Activated T-helper 2 cell treated with anti-CD3 and anti-CD28 coated beads, Interferon-gamma antibody, Interleukin-2, Interleukin-4, amounts not matched to agents 10 μg/mL and 5 μg/mL and 100 μg/mL, durations not matched to agents 14 hours and 24 hours and 36 hours (primary cell): ENCODE measurements at regions not wholly inside any gene's neighbourhood (a gene's known extent, or its start where the extent isn't known, plus 50 kb on each side); places are given as distances from the start of the nearest gene placed in this dataset.

Source experiments
- DNase-seq: peaks from one replicate; pipeline ENCODE4 v3.0.0; 2021; ENCODE audit warnings: low spot score
- H3K27ac Mint-ChIP-seq: one replicate; pipeline ENCODE4 v1.8.0; 2021; ENCODE audit warnings: mixed read lengths
- H3K27me3 Mint-ChIP-seq: one replicate; pipeline ENCODE4 v1.8.0; 2021; ENCODE audit warnings: low read depth, mixed read lengths
- H3K36me3 Mint-ChIP-seq: one replicate; pipeline ENCODE4 v1.8.0; 2021; ENCODE audit warnings: low read depth, mixed read lengths
- H3K4me1 Mint-ChIP-seq: one replicate; pipeline ENCODE4 v1.8.0; 2021; ENCODE audit warnings: low read depth, mixed read lengths
- H3K4me3 Mint-ChIP-seq: one replicate; pipeline ENCODE4 v1.8.0; 2021; ENCODE audit warnings: low read depth, mild to moderate bottlenecking, moderate library complexity, mixed read lengths
- H3K9me3 Mint-ChIP-seq: one replicate; pipeline ENCODE4 v1.8.0; 2021; ENCODE audit warnings: mixed read lengths
- intact Hi-C: fragments of 100-400 bp; cut with micrococcal nuclease; formaldehyde crosslinking; loops from one replicate; pipeline ENCODE4 v1.15.1; 2023

- intact Hi-C loops = loop anchor here (5.0 kb wide), 2 partner anchors 264 to 331 kb away; partner anchors contain the start of gene ZBTB14
Measured at GRCh38 chr18:5627776-5628511, 84.1 kb upstream of the EPB41L3 start.

GRCh38 chr18:5626130-5626880 is 82.5 kb upstream of the EPB41L3 start:
- Mint-ChIP-seq H3K27me3 (peaks cover 20% of the 10 kb centered on the region), H3K27ac (no peak overlapping the region), H3K36me3 (no peaks in the 10 kb centered on the region), H3K9me3 (no peaks in the 10 kb centered on the region), H3K4me1 (peaks cover 6% of the 10 kb centered on the region), H3K4me3 (no peak overlapping the region)
- intact Hi-C loops = loop anchor here (5.0 kb wide), 2 partner anchors 266 to 329 kb away; partner anchors contain the start of gene ZBTB14
- DNase-seq = no peak

More at GRCh38 chr18:5627776-5628511, 84.1 kb upstream of the EPB41L3 start:
- peaks cover 7% of the 10 kb centered on the region for H3K4me1 Mint-ChIP-seq
- H3K9me3 Mint-ChIP-seq = no peaks in the 10 kb centered on the region
- H3K27ac Mint-ChIP-seq = no peak overlapping the region
- peaks cover 29% of the 10 kb centered on the region for H3K27me3 Mint-ChIP-seq
- no peak for DNase-seq
- peak overlapping the region; percentile 43 for H3K4me3 Mint-ChIP-seq
- H3K36me3 Mint-ChIP-seq = no peaks in the 10 kb centered on the region

GRCh38 chr18:5625076-5625475 is 81.3 kb upstream of the EPB41L3 start:
- Mint-ChIP-seq H3K27ac (no peak overlapping the region), H3K9me3 (no peaks in the 10 kb centered on the region), H3K36me3 (no peaks in the 10 kb centered on the region), H3K4me3 (no peak overlapping the region), H3K27me3 (peaks cover 13% of the 10 kb centered on the region), H3K4me1 (peaks cover 5% of the 10 kb centered on the region)
- intact Hi-C loops = loop anchor here (5.0 kb wide), 2 partner anchors 267 to 328 kb away; partner anchors contain the start of gene ZBTB14
- DNase-seq = no peak

GRCh38 chr18:5622905-5623304 is 79.1 kb upstream of the EPB41L3 start:
- no peaks in the 10 kb centered on the region for H3K36me3 Mint-ChIP-seq
- H3K27me3 Mint-ChIP-seq = peaks cover 8% of the 10 kb centered on the region
- intact Hi-C loops = no loop called here
- peaks cover under 1% of the 10 kb centered on the region for H3K4me1 Mint-ChIP-seq
- H3K9me3 Mint-ChIP-seq = no peaks in the 10 kb centered on the region
- H3K4me3 Mint-ChIP-seq = no peak overlapping the region
- no peak overlapping the region for H3K27ac Mint-ChIP-seq
- no peak for DNase-seq

- H3K9me3 Mint-ChIP-seq = no peaks in the 10 kb centered on the region
- no peak overlapping the region for H3K27ac Mint-ChIP-seq
- intact Hi-C loops = no loop called here
- H3K4me3 Mint-ChIP-seq = no peak overlapping the region
- peaks cover 4% of the 10 kb centered on the region for H3K27me3 Mint-ChIP-seq
- H3K4me1 Mint-ChIP-seq = no peaks in the 10 kb centered on the region
- DNase-seq = no peak
- no peaks in the 10 kb centered on the region for H3K36me3 Mint-ChIP-seq
Measured at GRCh38 chr18:5620289-5620688, 76.5 kb upstream of the EPB41L3 start.

- Mint-ChIP-seq H3K9me3 (no peaks in the 10 kb centered on the region), H3K27ac (no peak overlapping the region), H3K4me3 (no peak overlapping the region), H3K4me1 (no peaks in the 10 kb centered on the region), H3K36me3 (no peaks in the 10 kb centered on the region), H3K27me3 (peaks cover 4% of the 10 kb centered on the region)
- no peak for DNase-seq
- intact Hi-C loops = no loop called here
Measured at GRCh38 chr18:5619376-5619775, 75.6 kb upstream of the EPB41L3 start.

- DNase-seq = no peak
- intact Hi-C loops = no loop called here
- Mint-ChIP-seq H3K4me1 (no peaks in the 10 kb centered on the region), H3K9me3 (no peaks in the 10 kb centered on the region), H3K27ac (no peak overlapping the region), H3K27me3 (peaks cover 3% of the 10 kb centered on the region), H3K36me3 (no peaks in the 10 kb centered on the region), H3K4me3 (no peak overlapping the region)
Measured at GRCh38 chr18:5618047-5618688, 74.4 kb upstream of the EPB41L3 start.

- Mint-ChIP-seq H3K36me3 (no peaks in the 10 kb centered on the region), H3K4me3 (no peak overlapping the region), H3K27ac (no peak overlapping the region), H3K9me3 (no peaks in the 10 kb centered on the region), H3K4me1 (no peaks in the 10 kb centered on the region), H3K27me3 (no peaks in the 10 kb centered on the region)
- intact Hi-C loops = no loop called here
- no peak for DNase-seq
Measured at GRCh38 chr18:5611221-5611620, 67.4 kb upstream of the EPB41L3 start.

- Mint-ChIP-seq H3K27ac (no peak overlapping the region), H3K36me3 (no peaks in the 10 kb centered on the region), H3K4me1 (no peaks in the 10 kb centered on the region), H3K9me3 (no peaks in the 10 kb centered on the region), H3K27me3 (no peaks in the 10 kb centered on the region), H3K4me3 (no peak overlapping the region)
- intact Hi-C loops = no loop called here
- DNase-seq = no peak
Measured at GRCh38 chr18:5608846-5609245, 65.0 kb upstream of the EPB41L3 start.

- no peaks in the 10 kb centered on the region for H3K27me3 Mint-ChIP-seq
- H3K36me3 Mint-ChIP-seq = no peaks in the 10 kb centered on the region
- H3K4me3 Mint-ChIP-seq = no peak overlapping the region
- no peaks in the 10 kb centered on the region for H3K9me3 Mint-ChIP-seq
- no peak for DNase-seq
- intact Hi-C loops = no loop called here
- no peak overlapping the region for H3K27ac Mint-ChIP-seq
- no peaks in the 10 kb centered on the region for H3K4me1 Mint-ChIP-seq
Measured at GRCh38 chr18:5606951-5607350, 63.2 kb upstream of the EPB41L3 start.

GRCh38 chr18:5604778-5605177 is 61.0 kb upstream of the EPB41L3 start:
- H3K27ac Mint-ChIP-seq = no peak overlapping the region

GRCh38 chr18:5603153-5603552 is 59.4 kb upstream of the EPB41L3 start:
- Mint-ChIP-seq H3K36me3 (no peaks in the 10 kb centered on the region), H3K27ac (no peak overlapping the region), H3K9me3 (no peaks in the 10 kb centered on the region), H3K4me3 (no peak overlapping the region), H3K27me3 (peaks cover 2% of the 10 kb centered on the region), H3K4me1 (no peaks in the 10 kb centered on the region)
- intact Hi-C loops = no loop called here
- no peak for DNase-seq

More at GRCh38 chr18:5604778-5605177, 61.0 kb upstream of the EPB41L3 start:
- Mint-ChIP-seq H3K9me3 (no peaks in the 10 kb centered on the region), H3K36me3 (no peaks in the 10 kb centered on the region), H3K4me1 (no peaks in the 10 kb centered on the region), H3K27me3 (no peaks in the 10 kb centered on the region), H3K4me3 (no peak overlapping the region)
- DNase-seq = no peak
- intact Hi-C loops = no loop called here

GRCh38 chr18:5601188-5601624 is 57.4 kb upstream of the EPB41L3 start:
- Mint-ChIP-seq H3K4me1 (no peaks in the 10 kb centered on the region), H3K27ac (no peak overlapping the region), H3K9me3 (no peaks in the 10 kb centered on the region), H3K36me3 (no peaks in the 10 kb centered on the region), H3K27me3 (peaks cover 2% of the 10 kb centered on the region), H3K4me3 (no peak overlapping the region)
- DNase-seq = no peak
- intact Hi-C loops = no loop called here
